ENCODE measurements at regions not wholly inside any gene's neighbourhood (a gene's known extent, or its start where the extent isn't known, plus 50 kb on each side); places are given as distances from the start of the nearest gene placed in this dataset.

DNA sequence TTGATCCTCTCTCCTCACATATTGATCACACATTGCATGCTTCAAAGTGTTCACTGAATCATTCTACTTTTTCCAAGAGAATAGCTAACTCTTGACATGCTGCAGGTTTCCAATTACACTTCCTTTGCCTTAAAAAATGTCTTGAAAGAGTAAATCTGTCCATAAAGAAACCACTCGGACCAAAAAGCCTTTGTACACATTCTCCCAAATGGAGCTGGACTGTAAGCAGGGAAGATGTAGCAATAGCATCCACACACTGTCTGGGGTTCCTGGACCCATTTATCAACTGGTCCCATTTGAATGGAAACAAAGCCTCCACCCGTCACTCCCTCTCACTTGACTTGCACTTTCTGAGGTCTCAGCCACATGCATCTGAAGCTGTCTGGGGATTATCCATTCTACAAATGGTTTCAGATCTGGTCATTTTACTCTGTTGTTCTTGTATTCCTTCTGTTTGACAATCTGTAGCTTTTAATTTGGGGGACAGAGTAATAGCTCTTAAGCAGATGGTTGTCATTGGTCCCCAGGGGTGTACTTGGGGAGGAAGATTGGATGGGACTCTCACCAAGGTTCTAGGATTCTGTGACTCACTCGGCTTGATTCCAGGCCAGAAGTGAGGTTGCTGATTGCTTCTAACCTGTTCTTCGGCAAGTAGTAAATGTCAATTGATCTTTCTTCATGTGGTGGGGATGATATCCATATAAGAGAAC lies 203.5 kb downstream of the HIBADH start:
- in situ Hi-C loops (cut with HindIII; ENCODE audit: low pct_unique_long_range_greater_than_20kb, low sequenced_read_pairs): no loop called here
- no peak for TF ChIP-seq JUND (IDR thresholded peaks at IDR 0.05; ENCODE audit: low read depth)
- no peak for DNase-seq (ENCODE audit: low read depth in 1 of 2, low spot score in 1 of 2)

DNA sequence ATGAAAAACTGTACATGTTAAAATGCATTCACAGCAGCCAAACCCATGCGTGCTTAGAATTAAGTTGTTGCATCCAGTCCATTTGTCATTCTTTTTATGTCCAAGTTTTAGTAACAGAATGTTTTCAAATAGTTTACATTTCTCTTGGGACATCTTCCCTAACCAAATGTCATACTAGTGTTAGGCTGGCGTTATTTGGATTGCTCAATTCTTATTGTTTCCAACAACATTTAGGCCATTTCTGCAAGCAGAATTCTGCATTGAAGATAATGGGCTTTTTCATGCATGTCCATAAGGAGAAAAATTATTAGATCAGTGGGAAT lies 203.0 kb downstream of the HIBADH start:
- no peak for DNase-seq (ENCODE audit: low read depth in 1 of 2, low spot score in 1 of 2)
- no peak for TF ChIP-seq JUND (IDR thresholded peaks at IDR 0.05; ENCODE audit: low read depth)
- in situ Hi-C loops (cut with HindIII; ENCODE audit: low pct_unique_long_range_greater_than_20kb, low sequenced_read_pairs): no loop called here

DNA sequence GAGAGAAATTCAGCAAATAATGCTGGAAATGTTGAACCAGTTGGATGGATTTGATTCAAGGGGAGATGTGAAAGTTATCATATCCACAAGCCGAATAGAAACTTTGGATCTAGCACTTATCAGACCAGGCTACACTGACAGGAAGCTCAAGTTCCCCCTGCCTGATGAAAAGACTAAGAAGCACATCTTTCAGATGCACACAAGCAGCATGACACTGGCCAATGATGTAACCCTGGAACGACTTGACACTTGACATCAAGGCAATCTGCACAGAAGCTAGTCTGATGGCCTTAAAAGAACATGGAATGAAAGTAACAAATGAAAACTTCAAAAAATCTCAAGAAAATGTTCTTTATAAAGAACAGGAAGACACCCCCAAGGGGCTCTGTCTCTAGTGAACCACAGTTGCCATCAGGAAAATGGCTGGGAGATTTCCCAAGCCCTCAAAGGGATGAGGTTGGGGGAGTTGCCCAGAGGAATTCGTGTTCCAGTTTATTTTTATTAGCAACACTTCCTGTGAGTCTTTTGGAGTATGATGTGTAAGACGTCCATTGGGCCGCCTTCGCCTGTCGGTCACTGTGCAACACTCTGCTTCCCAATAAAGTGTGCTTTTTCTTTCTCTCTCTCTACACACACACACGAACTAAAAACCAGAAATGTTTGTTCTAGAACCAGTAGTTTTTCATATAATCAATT lies 200.0 kb downstream of the HIBADH start:
- in situ Hi-C loops (cut with HindIII; ENCODE audit: low pct_unique_long_range_greater_than_20kb, low sequenced_read_pairs): no loop called here
- DNase-seq (ENCODE audit: low read depth in 1 of 2, low spot score in 1 of 2): no peak
- TF ChIP-seq JUND (IDR thresholded peaks at IDR 0.05; ENCODE audit: low read depth): no peak

DNA sequence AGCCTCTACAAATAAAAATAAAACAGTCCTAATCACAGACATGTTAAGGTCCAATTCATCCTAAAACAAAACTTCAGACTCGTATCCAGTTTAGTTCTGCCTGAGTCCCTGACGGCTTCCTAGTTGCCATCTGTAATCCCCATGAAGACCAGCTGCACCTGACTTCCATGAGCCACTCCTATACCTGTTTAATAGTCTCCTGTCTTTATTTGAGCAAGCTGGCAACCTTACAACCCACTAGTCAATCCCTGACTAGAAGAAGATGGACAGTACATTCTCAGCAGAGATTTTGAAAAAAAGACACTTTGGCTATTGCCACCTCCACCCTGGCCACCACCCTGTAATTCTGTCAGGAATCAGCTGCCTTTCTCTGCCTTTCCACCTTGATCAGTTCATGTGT lies 197.7 kb downstream of the HIBADH start:
- DNase-seq (ENCODE audit: low read depth in 1 of 2, low spot score in 1 of 2): no peak
- in situ Hi-C loops (cut with HindIII; ENCODE audit: low pct_unique_long_range_greater_than_20kb, low sequenced_read_pairs): no loop called here

GRCh38 chr7:27466703-27467102 lies 196.0 kb downstream of the HIBADH start:
- in situ Hi-C loops (cut with HindIII; ENCODE audit: low pct_unique_long_range_greater_than_20kb, low sequenced_read_pairs): no loop called here
- TF ChIP-seq JUND (IDR thresholded peaks at IDR 0.05; ENCODE audit: low read depth): no peak
- no peak for DNase-seq (ENCODE audit: low read depth in 1 of 2, low spot score in 1 of 2)

More for the DNA sequence above, 197.7 kb downstream of the HIBADH start:
- no peak for TF ChIP-seq JUND (IDR thresholded peaks at IDR 0.05; ENCODE audit: low read depth)

DNA sequence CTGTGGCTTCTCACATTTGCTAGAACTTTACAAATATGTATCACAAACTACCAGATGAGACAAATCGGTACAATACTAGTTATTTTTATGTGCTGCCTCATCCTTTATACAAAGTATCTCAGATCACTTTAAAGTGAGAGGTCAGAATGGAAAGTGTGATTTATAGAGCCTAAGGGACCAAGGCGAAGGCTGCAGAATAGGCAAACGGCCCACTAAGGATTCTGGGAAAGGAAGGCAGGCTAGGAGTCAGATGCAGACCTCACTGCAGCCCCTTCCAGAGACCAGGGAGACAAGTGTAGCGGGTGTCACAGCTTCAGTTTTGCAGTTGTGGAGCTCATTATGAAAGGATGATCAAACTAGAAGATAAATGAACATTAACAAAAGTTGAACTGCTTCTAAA lies 190.6 kb downstream of the HIBADH start:
- no peak for DNase-seq (ENCODE audit: low read depth in 1 of 2, low spot score in 1 of 2)
- no peak for TF ChIP-seq JUND (IDR thresholded peaks at IDR 0.05; ENCODE audit: low read depth)
- in situ Hi-C loops (cut with HindIII; ENCODE audit: low pct_unique_long_range_greater_than_20kb, low sequenced_read_pairs): no loop called here

Measured in T47D (cell line).